GM19043 (cell line): ENCODE measurements at regions not wholly inside any gene's neighbourhood (a gene's known extent, or its start where the extent isn't known, plus 50 kb on each side); places are given as distances from the start of the nearest gene placed in this dataset.
"Not testable (repeated sequence)": the region's sequence is repeated elsewhere in the genome, so short reads cannot be mapped to it uniquely, and the experiment has no call there.

ENCODE experiments used
- ATAC-seq: cut with Tn5 transposase; IDR thresholded peaks from one replicate; pipeline ENCODE4 v1.9.1; 2021; ENCODE audit warnings: low read depth; ENCODE audit not compliant: unreplicated experiment

GRCh38 chr16:55058576-55058975 lies 127.9 kb downstream of the IRX5 start:
- no peak for ATAC-seq

- ATAC-seq: no peak
Observed at GRCh38 chr16:55059146-55059545, 128.5 kb downstream of the IRX5 start.

- no peak for ATAC-seq
Observed at GRCh38 chr16:55061126-55061525, 130.5 kb downstream of the IRX5 start.

GRCh38 chr16:55062442-55062841 lies 131.8 kb downstream of the IRX5 start:
- ATAC-seq: no peak

- no peak for ATAC-seq
Observed at GRCh38 chr16:55072976-55073375, 142.3 kb downstream of the IRX5 start.

- no peak for ATAC-seq
Observed at GRCh38 chr16:55073830-55074229, 143.2 kb downstream of the IRX5 start.

- ATAC-seq: not testable (repeated sequence)
Observed at GRCh38 chr16:55075208-55075607, 144.5 kb downstream of the IRX5 start.

GRCh38 chr16:55076053-55076452 lies 145.4 kb downstream of the IRX5 start:
- no peak for ATAC-seq

GRCh38 chr16:55077266-55077665 lies 146.6 kb downstream of the IRX5 start:
- ATAC-seq: no peak

- ATAC-seq: no peak
Observed at GRCh38 chr16:55078153-55078552, 147.5 kb downstream of the IRX5 start.

GRCh38 chr16:55078699-55079410 lies 148.2 kb downstream of the IRX5 start:
- no peak for ATAC-seq

GRCh38 chr16:55081622-55082590 lies 151.2 kb downstream of the IRX5 start:
- ATAC-seq: no peak

GRCh38 chr16:55082591-55082976 lies 151.9 kb downstream of the IRX5 start:
- no peak for ATAC-seq

GRCh38 chr16:55083052-55083451 lies 152.4 kb downstream of the IRX5 start:
- ATAC-seq: no peak

GRCh38 chr16:55088098-55088497 lies 157.4 kb downstream of the IRX5 start:
- ATAC-seq: no peak

- ATAC-seq: no peak
Observed at GRCh38 chr16:55089600-55089999, 158.9 kb downstream of the IRX5 start.

- no peak for ATAC-seq
Observed at GRCh38 chr16:55091213-55091870, 160.7 kb downstream of the IRX5 start.

- ATAC-seq: no peak
Observed at GRCh38 chr16:55091871-55092230, 161.2 kb downstream of the IRX5 start.

- ATAC-seq: no peak
Observed at GRCh38 chr16:55100100-55100499, 169.4 kb downstream of the IRX5 start.

- no peak for ATAC-seq
Observed at GRCh38 chr16:55101026-55101425, 170.4 kb downstream of the IRX5 start.

GRCh38 chr16:55102077-55102476 lies 171.4 kb downstream of the IRX5 start:
- ATAC-seq: no peak
